Activated CD4-positive, alpha-beta memory T cell treated with anti-CD3 and anti-CD28 coated beads, Interleukin-2, amount 10 ng/mL, durations not matched to agents 7 days and 5 days (primary cell): ENCODE measurements at regions not wholly inside any gene's neighbourhood (a gene's known extent, or its start where the extent isn't known, plus 50 kb on each side); places are given as distances from the start of the nearest gene placed in this dataset.

ENCODE experiments used
- CTCF ChIA-PET: fragments of 350-600 bp; sonication (Branson Sonifier 250); formaldehyde crosslinking; loops from one replicate; lab custom pipeline; 2021; ENCODE audit warnings: antibody characterized with exemption, inconsistent platforms; lab: Charles Lee
- POLR2A ChIA-PET: fragments of 350-600 bp; sonication (Branson Sonifier 250); formaldehyde crosslinking; loops from one replicate; lab custom pipeline; 2021; ENCODE audit warnings: antibody characterized with exemption; lab: Charles Lee
- DNase-seq: peaks from one replicate; pipeline ENCODE4 v3.0.0-alpha.2; 2020
- H3K27ac Mint-ChIP-seq: one replicate; pipeline ENCODE4 v1.8.0; 2021; ENCODE audit warnings: mild to moderate bottlenecking, mixed read lengths
- H3K27me3 Mint-ChIP-seq: one replicate; pipeline ENCODE4 v1.8.0; 2021; ENCODE audit warnings: mixed read lengths
- H3K36me3 Mint-ChIP-seq: one replicate; pipeline ENCODE4 v1.8.0; 2021; ENCODE audit warnings: low read depth, mixed read lengths
- H3K4me1 Mint-ChIP-seq: one replicate; pipeline ENCODE4 v1.8.0; 2021; ENCODE audit warnings: mixed read lengths
- H3K4me3 Mint-ChIP-seq: one replicate; pipeline ENCODE4 v1.8.0; 2021; ENCODE audit warnings: mild to moderate bottlenecking, mixed read lengths
- H3K9me3 Mint-ChIP-seq: one replicate; pipeline ENCODE4 v1.8.0; 2021; ENCODE audit warnings: mixed read lengths

DNA sequence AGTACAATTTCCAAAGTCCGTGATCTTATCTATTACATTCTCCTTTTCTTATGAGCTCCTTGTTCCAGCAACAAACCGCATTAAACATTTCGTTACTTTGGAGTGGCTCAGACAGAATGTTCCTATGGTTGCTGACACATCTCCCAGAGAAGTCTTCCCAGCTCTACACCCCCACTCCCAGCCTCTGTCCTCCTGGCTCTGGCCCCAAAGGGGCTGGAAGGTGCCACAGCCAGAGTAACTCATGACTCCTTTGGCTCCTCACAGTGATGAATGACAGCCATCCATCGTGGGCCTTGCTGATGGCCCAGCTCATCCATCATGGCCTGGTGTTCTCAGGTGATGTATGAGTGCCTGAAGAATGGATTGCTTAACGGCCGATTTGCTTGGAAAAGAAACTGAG, 203.0 kb downstream of the DHX35 start:
- H3K36me3 Mint-ChIP-seq = no peaks in the 10 kb centered on the region
- POLR2A ChIA-PET = no interaction called here
- H3K9me3 Mint-ChIP-seq = no peaks in the 10 kb centered on the region
- CTCF ChIA-PET = no interaction called here
- peaks cover 14% of the 10 kb centered on the region for H3K27me3 Mint-ChIP-seq
- no peak for DNase-seq
- no peak overlapping the region for H3K4me3 Mint-ChIP-seq
- H3K4me1 Mint-ChIP-seq = no peaks in the 10 kb centered on the region
- no peak overlapping the region for H3K27ac Mint-ChIP-seq

DNA sequence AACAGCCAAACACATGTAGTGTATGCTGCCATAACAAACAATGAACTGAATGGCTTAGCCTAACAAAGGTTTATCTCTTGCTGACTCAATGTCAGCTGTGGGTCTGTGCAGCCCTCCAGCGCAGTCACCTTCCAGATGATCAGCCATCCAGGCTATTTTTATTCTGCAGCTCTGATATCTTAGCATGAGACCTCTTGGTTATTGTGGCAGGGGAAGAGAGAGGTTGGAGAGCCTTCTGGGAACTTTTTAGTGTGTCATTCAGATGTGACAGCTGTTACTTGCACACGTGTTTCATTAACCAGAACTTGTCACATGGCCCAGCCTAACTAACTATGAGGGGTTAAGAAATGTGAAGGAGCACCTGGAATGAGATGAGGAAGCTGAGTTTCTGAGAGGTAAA, 202.5 kb downstream of the DHX35 start:
- H3K4me3 Mint-ChIP-seq = no peak overlapping the region
- no peak overlapping the region for H3K27ac Mint-ChIP-seq
- DNase-seq = no peak
- CTCF ChIA-PET = no interaction called here
- H3K9me3 Mint-ChIP-seq = no peaks in the 10 kb centered on the region
- peaks cover 15% of the 10 kb centered on the region for H3K27me3 Mint-ChIP-seq
- H3K36me3 Mint-ChIP-seq = no peaks in the 10 kb centered on the region
- no peaks in the 10 kb centered on the region for H3K4me1 Mint-ChIP-seq
- POLR2A ChIA-PET = no interaction called here

DNA sequence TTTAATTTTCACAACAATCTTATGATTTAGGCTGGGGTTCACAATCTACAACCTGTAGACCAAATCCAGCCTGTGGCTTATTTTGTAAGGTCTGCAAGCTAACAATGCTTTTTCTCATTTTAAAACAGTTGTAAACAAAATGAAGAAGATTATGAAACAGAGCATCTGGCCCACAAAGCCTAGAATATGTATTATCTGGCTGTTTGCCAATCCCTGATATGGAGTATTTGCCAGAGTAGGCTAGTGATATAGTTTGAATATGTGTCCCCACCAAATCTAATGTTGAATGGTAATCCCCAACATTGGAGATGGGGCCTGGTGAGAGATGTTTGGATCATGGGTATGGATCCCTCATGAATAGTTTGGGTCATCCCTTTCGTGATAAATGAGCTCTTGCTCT, 201.8 kb downstream of the DHX35 start:
- Mint-ChIP-seq H3K4me1 (no peaks in the 10 kb centered on the region), H3K4me3 (no peak overlapping the region), H3K27ac (no peak overlapping the region), H3K36me3 (no peaks in the 10 kb centered on the region), H3K27me3 (peaks cover 15% of the 10 kb centered on the region), H3K9me3 (no peaks in the 10 kb centered on the region)
- CTCF ChIA-PET = no interaction called here
- POLR2A ChIA-PET = no interaction called here
- no peak for DNase-seq

DNA sequence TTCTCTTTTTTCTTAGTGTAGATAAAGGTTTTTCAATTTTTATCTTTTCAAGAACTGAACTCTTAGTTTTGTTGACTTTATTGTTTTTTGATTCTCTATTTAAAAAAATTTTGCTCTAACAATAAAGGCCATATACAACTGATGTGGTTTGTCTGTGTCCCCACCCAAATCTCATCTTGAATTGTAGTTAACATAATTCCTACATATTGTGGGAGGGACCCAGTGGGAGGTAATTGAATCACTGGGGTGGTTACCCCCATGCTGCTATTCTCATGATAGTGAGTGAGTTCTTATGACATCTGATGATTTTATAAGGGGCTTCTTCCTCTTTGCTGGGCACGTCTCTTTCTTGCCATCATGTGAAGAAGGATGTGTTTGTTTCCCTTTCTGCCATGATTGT, 199.8 kb downstream of the DHX35 start:
- POLR2A ChIA-PET = no interaction called here

GRCh38 chr20:39155971-39156370, 193.8 kb downstream of the DHX35 start:
- peaks cover 17% of the 10 kb centered on the region for H3K27me3 Mint-ChIP-seq
- H3K4me3 Mint-ChIP-seq = no peak overlapping the region
- H3K9me3 Mint-ChIP-seq = no peaks in the 10 kb centered on the region
- CTCF ChIA-PET = no interaction called here
- DNase-seq = no peak
- no peaks in the 10 kb centered on the region for H3K36me3 Mint-ChIP-seq
- no peak overlapping the region for H3K27ac Mint-ChIP-seq
- POLR2A ChIA-PET = no interaction called here
- H3K4me1 Mint-ChIP-seq = no peaks in the 10 kb centered on the region

More for the DNA sequence above, 199.8 kb downstream of the DHX35 start:
- Mint-ChIP-seq H3K4me1 (no peaks in the 10 kb centered on the region), H3K27ac (no peak overlapping the region), H3K36me3 (no peaks in the 10 kb centered on the region), H3K4me3 (no peak overlapping the region), H3K27me3 (peaks cover 15% of the 10 kb centered on the region), H3K9me3 (no peaks in the 10 kb centered on the region)
- no peak for DNase-seq
- CTCF ChIA-PET = no interaction called here

GRCh38 chr20:39152742-39153141, 190.6 kb downstream of the DHX35 start:
- Mint-ChIP-seq H3K4me3 (no peak overlapping the region), H3K27me3 (peaks cover 16% of the 10 kb centered on the region), H3K36me3 (no peaks in the 10 kb centered on the region), H3K27ac (no peak overlapping the region), H3K9me3 (no peaks in the 10 kb centered on the region), H3K4me1 (no peaks in the 10 kb centered on the region)
- DNase-seq = no peak
- POLR2A ChIA-PET = no interaction called here
- CTCF ChIA-PET = no interaction called here

- peaks cover 18% of the 10 kb centered on the region for H3K27me3 Mint-ChIP-seq
- no peak for DNase-seq
- H3K4me3 Mint-ChIP-seq = no peak overlapping the region
- H3K4me1 Mint-ChIP-seq = no peaks in the 10 kb centered on the region
- no peak overlapping the region for H3K27ac Mint-ChIP-seq
- no peaks in the 10 kb centered on the region for H3K36me3 Mint-ChIP-seq
- CTCF ChIA-PET = no interaction called here
- POLR2A ChIA-PET = no interaction called here
- no peaks in the 10 kb centered on the region for H3K9me3 Mint-ChIP-seq
Measured at GRCh38 chr20:39152126-39152525, 190.0 kb downstream of the DHX35 start.

DNA sequence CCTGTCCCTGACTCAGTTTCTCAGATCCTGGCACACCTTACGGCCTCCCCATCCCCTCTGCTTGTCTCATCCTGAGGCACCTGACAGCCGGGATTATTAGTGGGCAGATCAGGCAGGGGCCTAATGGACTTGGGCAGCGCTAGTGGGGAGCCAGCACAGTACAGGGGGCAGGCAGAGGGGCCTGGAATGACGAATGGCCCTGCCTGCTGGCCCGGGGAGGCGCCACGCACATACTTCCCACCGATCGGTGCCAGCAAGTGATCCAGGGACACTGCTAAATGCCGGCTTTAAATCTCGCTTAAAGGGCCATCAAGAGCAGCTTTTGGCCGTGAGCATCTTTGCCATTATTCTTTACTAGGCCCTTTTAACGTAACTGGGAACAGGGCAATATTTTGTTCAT, 188.4 kb downstream of the DHX35 start:
- Mint-ChIP-seq H3K4me1 (no peaks in the 10 kb centered on the region), H3K9me3 (no peaks in the 10 kb centered on the region), H3K4me3 (no peak overlapping the region), H3K27ac (no peak overlapping the region), H3K27me3 (peaks cover 14% of the 10 kb centered on the region), H3K36me3 (no peaks in the 10 kb centered on the region)
- ChIA-PET POLR2A (no interaction called here), CTCF (no interaction called here)
- DNase-seq = no peak

DNA sequence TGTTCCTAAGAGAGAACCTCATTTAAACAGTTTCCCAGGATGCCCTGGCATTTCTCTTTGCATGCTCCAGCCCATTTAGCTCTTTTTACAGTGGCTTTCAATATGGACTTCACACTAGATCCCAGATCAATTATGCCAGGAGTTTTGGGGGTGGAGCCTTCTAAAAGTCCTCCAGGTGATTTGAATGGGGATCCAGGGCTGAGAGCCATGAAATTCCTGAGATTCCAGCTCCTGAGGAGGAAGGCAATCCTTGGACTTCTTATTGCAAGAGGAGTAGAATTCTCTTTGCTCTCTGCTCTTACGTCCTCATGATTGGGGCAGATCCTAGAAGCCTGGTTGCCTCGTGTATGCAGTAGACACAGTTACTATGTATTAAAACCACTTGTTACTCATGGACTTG, 184.2 kb downstream of the DHX35 start:
- no peak for DNase-seq
- Mint-ChIP-seq H3K9me3 (no peaks in the 10 kb centered on the region), H3K27me3 (peaks cover 8% of the 10 kb centered on the region), H3K36me3 (no peaks in the 10 kb centered on the region), H3K27ac (no peak overlapping the region), H3K4me3 (no peak overlapping the region), H3K4me1 (no peaks in the 10 kb centered on the region)
- ChIA-PET CTCF (no interaction called here), POLR2A (no interaction called here)

DNA sequence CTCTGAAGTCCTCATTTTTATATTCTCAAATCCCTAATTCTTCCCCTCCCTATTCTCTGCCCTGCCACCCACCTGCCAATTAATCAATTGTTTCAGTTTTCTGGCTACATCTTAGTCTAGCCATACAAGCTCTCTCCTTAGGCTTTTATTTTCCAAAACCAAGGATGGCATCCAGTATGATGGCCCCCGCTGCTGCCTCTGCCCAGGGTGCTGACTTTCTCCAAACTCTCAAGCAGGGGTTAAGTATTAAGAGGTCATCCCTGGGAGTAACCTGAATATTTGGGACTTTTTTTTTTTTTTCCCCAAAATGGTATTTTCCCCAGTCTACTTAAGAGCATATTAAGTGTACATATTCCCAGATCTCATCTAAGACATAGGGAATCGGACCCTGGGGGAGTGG, 183.8 kb downstream of the DHX35 start:
- no peak for DNase-seq
- Mint-ChIP-seq H3K4me3 (no peak overlapping the region), H3K27me3 (peaks cover 8% of the 10 kb centered on the region), H3K36me3 (no peaks in the 10 kb centered on the region), H3K27ac (no peak overlapping the region), H3K9me3 (no peaks in the 10 kb centered on the region), H3K4me1 (no peaks in the 10 kb centered on the region)
- ChIA-PET CTCF (no interaction called here), POLR2A (no interaction called here)

DNA sequence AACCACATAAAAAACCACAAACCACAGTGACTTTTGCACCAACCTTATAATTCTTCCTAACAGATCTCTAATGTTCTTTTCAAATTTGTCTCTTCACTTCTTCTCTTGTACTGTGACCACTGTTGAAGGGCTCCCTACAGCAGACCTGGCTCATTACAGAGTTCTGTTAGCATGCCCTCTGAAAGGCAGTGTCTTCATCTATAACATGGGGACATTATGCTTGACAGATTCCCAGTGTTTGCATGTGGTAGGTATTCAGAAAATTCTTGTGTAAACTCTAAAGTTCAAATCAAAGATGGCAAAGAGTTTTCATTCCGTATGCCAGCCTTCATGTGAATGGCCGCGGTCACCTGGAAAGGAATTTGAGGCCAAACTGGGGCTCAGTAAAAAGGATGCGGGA, 182.6 kb downstream of the DHX35 start:
- H3K4me1 Mint-ChIP-seq = no peaks in the 10 kb centered on the region
- ChIA-PET CTCF (no interaction called here), POLR2A (no interaction called here)
- no peak overlapping the region for H3K4me3 Mint-ChIP-seq
- H3K9me3 Mint-ChIP-seq = no peaks in the 10 kb centered on the region
- peaks cover 8% of the 10 kb centered on the region for H3K27me3 Mint-ChIP-seq
- H3K27ac Mint-ChIP-seq = no peak overlapping the region
- H3K36me3 Mint-ChIP-seq = no peaks in the 10 kb centered on the region
- DNase-seq = no peak

- CTCF ChIA-PET = no interaction called here
Measured at GRCh38 chr20:39142407-39143096, 180.4 kb downstream of the DHX35 start.

GRCh38 chr20:39137299-39137698, 175.2 kb downstream of the DHX35 start:
- no peaks in the 10 kb centered on the region for H3K4me1 Mint-ChIP-seq
- POLR2A ChIA-PET = no interaction called here
- CTCF ChIA-PET = no interaction called here
- no peaks in the 10 kb centered on the region for H3K9me3 Mint-ChIP-seq
- no peaks in the 10 kb centered on the region for H3K27me3 Mint-ChIP-seq
- no peak for DNase-seq
- no peak overlapping the region for H3K4me3 Mint-ChIP-seq
- no peaks in the 10 kb centered on the region for H3K36me3 Mint-ChIP-seq
- no peak overlapping the region for H3K27ac Mint-ChIP-seq

More at GRCh38 chr20:39142407-39143096, 180.4 kb downstream of the DHX35 start:
- no peak for DNase-seq
- Mint-ChIP-seq H3K27ac (no peak overlapping the region), H3K9me3 (no peaks in the 10 kb centered on the region), H3K36me3 (no peaks in the 10 kb centered on the region), H3K4me3 (no peak overlapping the region), H3K4me1 (no peaks in the 10 kb centered on the region), H3K27me3 (peaks cover 4% of the 10 kb centered on the region)
- POLR2A ChIA-PET = no interaction called here

DNA sequence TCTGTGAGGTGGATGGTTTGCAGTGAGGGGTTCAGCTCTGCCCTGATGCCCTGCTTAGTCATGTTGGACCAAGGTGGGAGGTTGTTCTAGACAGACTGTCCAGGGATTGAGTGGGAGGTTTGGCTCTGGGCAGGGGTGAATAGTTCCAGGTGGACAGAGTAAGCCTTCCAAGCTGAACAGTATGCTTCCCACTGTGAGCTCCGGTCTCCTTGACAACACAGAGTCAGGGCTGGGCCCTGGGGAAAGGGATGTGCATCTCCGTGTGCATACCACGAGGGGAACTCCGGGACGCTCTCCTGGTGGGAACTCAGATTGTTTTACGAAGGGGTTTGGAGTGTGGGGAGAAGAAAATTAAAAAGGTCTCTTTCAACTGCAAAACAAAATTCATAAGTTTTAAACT, 174.7 kb downstream of the DHX35 start:
- Mint-ChIP-seq H3K4me1 (no peaks in the 10 kb centered on the region), H3K4me3 (no peak overlapping the region), H3K27me3 (no peaks in the 10 kb centered on the region), H3K36me3 (no peaks in the 10 kb centered on the region), H3K9me3 (no peaks in the 10 kb centered on the region), H3K27ac (no peak overlapping the region)
- DNase-seq = no peak
- ChIA-PET POLR2A (no interaction called here), CTCF (no interaction called here)
